ENCODE measurements at regions not wholly inside any gene's neighbourhood (a gene's known extent, or its start where the extent isn't known, plus 50 kb on each side); places are given as distances from the start of the nearest gene placed in this dataset.

DNA sequence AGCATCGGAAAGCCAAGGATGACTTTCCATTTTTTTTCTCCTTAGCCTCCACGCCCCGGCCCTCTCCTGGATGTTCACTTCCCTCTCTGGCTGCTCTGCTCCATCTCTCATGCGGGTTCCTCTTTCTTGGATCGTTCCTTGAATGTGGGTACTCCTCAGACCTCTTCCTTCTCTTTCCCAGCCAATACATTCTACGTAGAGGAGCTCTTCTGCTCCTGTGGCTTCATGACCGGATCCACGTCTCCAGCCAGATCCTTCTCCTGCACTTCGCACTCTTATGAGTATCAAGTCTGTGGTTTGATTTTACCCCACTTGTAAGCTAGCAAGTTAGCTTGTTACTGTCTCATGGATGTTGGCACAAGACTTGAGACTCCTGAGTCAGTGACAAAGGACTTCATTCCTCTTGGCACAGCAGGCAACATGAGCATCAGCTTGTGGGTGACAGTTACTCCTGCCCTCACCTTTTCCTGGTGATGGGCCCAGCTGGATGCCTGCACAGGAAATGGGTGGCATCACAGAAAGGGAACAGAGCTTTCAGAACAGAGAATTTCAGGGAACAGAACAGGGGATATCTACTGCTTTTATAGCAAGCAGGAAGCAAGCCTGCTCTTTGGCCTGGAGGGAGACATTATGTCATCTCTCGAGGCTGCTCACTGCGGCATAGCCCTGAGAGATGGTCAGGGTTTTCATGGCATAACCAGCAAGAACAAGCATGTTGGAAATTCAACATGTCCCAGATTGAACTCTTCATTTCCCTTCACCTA is 100.1 kb upstream of the KIF26B start:
- TF ChIP-seq, protein P1, sequence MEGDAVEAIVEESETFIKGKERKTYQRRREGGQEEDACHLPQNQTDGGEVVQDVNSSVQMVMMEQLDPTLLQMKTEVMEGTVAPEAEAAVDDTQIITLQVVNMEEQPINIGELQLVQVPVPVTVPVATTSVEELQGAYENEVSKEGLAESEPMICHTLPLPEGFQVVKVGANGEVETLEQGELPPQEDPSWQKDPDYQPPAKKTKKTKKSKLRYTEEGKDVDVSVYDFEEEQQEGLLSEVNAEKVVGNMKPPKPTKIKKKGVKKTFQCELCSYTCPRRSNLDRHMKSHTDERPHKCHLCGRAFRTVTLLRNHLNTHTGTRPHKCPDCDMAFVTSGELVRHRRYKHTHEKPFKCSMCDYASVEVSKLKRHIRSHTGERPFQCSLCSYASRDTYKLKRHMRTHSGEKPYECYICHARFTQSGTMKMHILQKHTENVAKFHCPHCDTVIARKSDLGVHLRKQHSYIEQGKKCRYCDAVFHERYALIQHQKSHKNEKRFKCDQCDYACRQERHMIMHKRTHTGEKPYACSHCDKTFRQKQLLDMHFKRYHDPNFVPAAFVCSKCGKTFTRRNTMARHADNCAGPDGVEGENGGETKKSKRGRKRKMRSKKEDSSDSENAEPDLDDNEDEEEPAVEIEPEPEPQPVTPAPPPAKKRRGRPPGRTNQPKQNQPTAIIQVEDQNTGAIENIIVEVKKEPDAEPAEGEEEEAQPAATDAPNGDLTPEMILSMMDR (IDR thresholded peaks at IDR 0.05; ENCODE audit: borderline replicate concordance, extremely low read depth, low read length, poor library complexity, severe bottlenecking), result no peak
- no peak for TF ChIP-seq EZH2 (IDR thresholded peaks at IDR 0.05; ENCODE audit: borderline replicate concordance, low read depth, low read length, severe bottlenecking)
